ENCODE measurements at regions not wholly inside any gene's neighbourhood (a gene's known extent, or its start where the extent isn't known, plus 50 kb on each side); places are given as distances from the start of the nearest gene placed in this dataset.

DNA sequence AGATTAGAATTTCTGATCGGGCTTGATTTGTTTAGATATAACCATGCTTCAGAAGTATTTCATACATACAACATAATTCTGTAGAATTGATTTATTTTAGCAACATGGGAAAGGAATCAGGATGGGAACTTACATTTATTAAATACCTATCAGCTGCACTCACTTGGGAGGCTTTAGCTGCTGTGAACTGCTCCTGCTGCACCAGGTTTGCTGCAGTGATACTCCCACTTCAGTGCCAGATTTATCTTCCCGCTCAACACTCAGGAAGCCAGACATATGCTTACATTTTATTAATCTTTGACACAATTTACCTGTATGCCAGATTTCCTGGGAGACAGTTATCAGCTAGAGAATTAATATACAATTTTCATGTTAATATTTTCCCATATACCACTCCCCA is 64.0 kb upstream of the PLCXD3 start:
- TF ChIP-seq, protein P1, sequence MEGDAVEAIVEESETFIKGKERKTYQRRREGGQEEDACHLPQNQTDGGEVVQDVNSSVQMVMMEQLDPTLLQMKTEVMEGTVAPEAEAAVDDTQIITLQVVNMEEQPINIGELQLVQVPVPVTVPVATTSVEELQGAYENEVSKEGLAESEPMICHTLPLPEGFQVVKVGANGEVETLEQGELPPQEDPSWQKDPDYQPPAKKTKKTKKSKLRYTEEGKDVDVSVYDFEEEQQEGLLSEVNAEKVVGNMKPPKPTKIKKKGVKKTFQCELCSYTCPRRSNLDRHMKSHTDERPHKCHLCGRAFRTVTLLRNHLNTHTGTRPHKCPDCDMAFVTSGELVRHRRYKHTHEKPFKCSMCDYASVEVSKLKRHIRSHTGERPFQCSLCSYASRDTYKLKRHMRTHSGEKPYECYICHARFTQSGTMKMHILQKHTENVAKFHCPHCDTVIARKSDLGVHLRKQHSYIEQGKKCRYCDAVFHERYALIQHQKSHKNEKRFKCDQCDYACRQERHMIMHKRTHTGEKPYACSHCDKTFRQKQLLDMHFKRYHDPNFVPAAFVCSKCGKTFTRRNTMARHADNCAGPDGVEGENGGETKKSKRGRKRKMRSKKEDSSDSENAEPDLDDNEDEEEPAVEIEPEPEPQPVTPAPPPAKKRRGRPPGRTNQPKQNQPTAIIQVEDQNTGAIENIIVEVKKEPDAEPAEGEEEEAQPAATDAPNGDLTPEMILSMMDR (IDR thresholded peaks at IDR 0.05; ENCODE audit: extremely low read depth, missing control alignments) = no peak
- DNase-seq (ENCODE audit: low spot score) = no peak

All from GM20000 (cell line).